Lower lobe of right lung (tissue), 2 donors: ENCODE measurements at regions not wholly inside any gene's neighbourhood (a gene's known extent, or its start where the extent isn't known, plus 50 kb on each side); places are given as distances from the start of the nearest gene placed in this dataset.

Experiments
- ATAC-seq, 2 donors: fragments of 200-7000 bp; cut with Tn5 transposase; one replicate each; pipeline ENCODE4 v1.9.1; 2020 to 2022; ENCODE audit warnings: mild to moderate bottlenecking in 2 of 2, moderate library complexity in 2 of 2
- DNase-seq: peaks from one replicate; pipeline ENCODE4 v3.0.0-alpha.2; 2020
- H3K27ac ChIP-seq: fragments of 200-600 bp; one replicate; pipeline ENCODE4 v1.8.0; 2022
- H3K27me3 ChIP-seq: fragments of 200-600 bp; one replicate; pipeline ENCODE4 v1.8.0; 2022; ENCODE audit warnings: low read depth
- H3K36me3 ChIP-seq: fragments of 200-600 bp; one replicate; pipeline ENCODE4 v1.8.0; 2022; ENCODE audit warnings: mild to moderate bottlenecking
- H3K4me1 ChIP-seq: fragments of 200-600 bp; one replicate; pipeline ENCODE4 v1.8.0; 2022
- H3K4me3 ChIP-seq: fragments of 200-600 bp; one replicate; pipeline ENCODE4 v1.8.0; 2022; ENCODE audit warnings: mild to moderate bottlenecking
- H3K9me3 ChIP-seq: fragments of 200-600 bp; one replicate; pipeline ENCODE4 v1.8.0; 2022
- CTCF ChIP-seq: fragments of 200-600 bp; IDR thresholded peaks from one replicate; pipeline ENCODE4 v1.8.0; 2022; ENCODE audit warnings: antibody characterized with exemption, mild to moderate bottlenecking
- intact Hi-C: fragments of 100-400 bp; cut with DNase I; formaldehyde crosslinking; loops from one replicate; pipeline ENCODE4 v1.11.0; 2022
- donor health status: DM: no; HTN: yes; CAD: no; lungs with severe emphysema.

GRCh38 chr2:129673847-129674711, 305.4 kb upstream of the RAB6C start:
- Histone ChIP-seq H3K4me1 (no peaks in the 10 kb centered on the region), H3K27me3 (no peaks in the 10 kb centered on the region), H3K4me3 (no peak overlapping the region), H3K9me3 (no peaks in the 10 kb centered on the region), H3K36me3 (no peaks in the 10 kb centered on the region), H3K27ac (no peak overlapping the region)
- intact Hi-C loops: no loop called here
- no peak for DNase-seq
- no peak for TF ChIP-seq CTCF
- ATAC-seq: no peak

- intact Hi-C loops: no loop called here
- no peaks in the 10 kb centered on the region for H3K27me3 ChIP-seq
- no peak overlapping the region for H3K27ac ChIP-seq
- H3K4me1 ChIP-seq: no peaks in the 10 kb centered on the region
- no peak for TF ChIP-seq CTCF
- no peaks in the 10 kb centered on the region for H3K9me3 ChIP-seq
- no peak for DNase-seq
- no peak overlapping the region for H3K4me3 ChIP-seq
- H3K36me3 ChIP-seq: no peaks in the 10 kb centered on the region
- no peak for ATAC-seq
These were observed 300.7 kb upstream of the RAB6C start for GRCh38 chr2:129678751-129679150.

- no peak for TF ChIP-seq CTCF
- Histone ChIP-seq H3K27me3 (no peaks in the 10 kb centered on the region), H3K36me3 (no peaks in the 10 kb centered on the region), H3K4me1 (no peaks in the 10 kb centered on the region), H3K27ac (no peak overlapping the region), H3K4me3 (no peak overlapping the region), H3K9me3 (no peaks in the 10 kb centered on the region)
- DNase-seq (no peak), ATAC-seq (no peak)
- intact Hi-C loops: no loop called here
These were observed 297.7 kb upstream of the RAB6C start for GRCh38 chr2:129681788-129682187.

GRCh38 chr2:129689653-129690448, 289.6 kb upstream of the RAB6C start:
- Histone ChIP-seq H3K4me3 (no peak overlapping the region), H3K27me3 (no peaks in the 10 kb centered on the region), H3K9me3 (no peaks in the 10 kb centered on the region), H3K36me3 (no peaks in the 10 kb centered on the region), H3K4me1 (no peaks in the 10 kb centered on the region), H3K27ac (no peak overlapping the region)
- no peak for TF ChIP-seq CTCF
- intact Hi-C loops: no loop called here
- ATAC-seq (no peak), DNase-seq (no peak)

- DNase-seq: no peak
- H3K27ac ChIP-seq: no peak overlapping the region
- H3K9me3 ChIP-seq: no peaks in the 10 kb centered on the region
- H3K27me3 ChIP-seq: no peaks in the 10 kb centered on the region
- TF ChIP-seq CTCF: no peak
- intact Hi-C loops: no loop called here
- H3K4me1 ChIP-seq: no peaks in the 10 kb centered on the region
- no peak overlapping the region for H3K4me3 ChIP-seq
- no peak for ATAC-seq
- H3K36me3 ChIP-seq: no peaks in the 10 kb centered on the region
These were observed 284.0 kb upstream of the RAB6C start for GRCh38 chr2:129695496-129695895.
